ENCODE measurements at regions not wholly inside any gene's neighbourhood (a gene's known extent, or its start where the extent isn't known, plus 50 kb on each side); places are given as distances from the start of the nearest gene placed in this dataset.

GRCh38 chr7:93651603-93652159 is 77.2 kb upstream of the CALCR start:
- no peak for DNase-seq (ENCODE audit: low read depth in 2 of 2)

DNA sequence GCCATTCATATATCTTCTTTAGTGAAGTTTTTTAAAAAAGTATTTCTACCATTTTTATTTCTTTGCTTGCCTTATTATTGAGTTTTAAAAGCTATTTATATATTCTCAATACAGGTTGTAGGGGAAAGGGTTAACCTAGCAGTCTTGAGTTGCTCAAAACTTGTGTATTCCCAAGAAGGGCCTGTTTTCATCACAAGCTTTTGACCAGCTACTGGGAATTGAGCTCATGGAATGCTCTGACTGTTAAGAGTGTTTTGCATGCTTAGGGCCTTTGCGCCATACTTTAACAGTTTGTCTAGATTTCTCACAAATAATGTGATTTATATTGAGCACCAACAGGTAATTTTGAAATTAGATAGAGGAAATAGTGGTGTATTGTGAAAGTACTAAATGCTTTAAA is 72.0 kb upstream of the CALCR start:
- DNase-seq (ENCODE audit: low read depth in 2 of 2): no peak

- DNase-seq (ENCODE audit: low read depth in 2 of 2): no peak
Observed at GRCh38 chr7:93636276-93636675, 61.8 kb upstream of the CALCR start.

- no peak for DNase-seq (ENCODE audit: low read depth in 2 of 2)
Observed at GRCh38 chr7:93632371-93632770, 57.8 kb upstream of the CALCR start.

DNA sequence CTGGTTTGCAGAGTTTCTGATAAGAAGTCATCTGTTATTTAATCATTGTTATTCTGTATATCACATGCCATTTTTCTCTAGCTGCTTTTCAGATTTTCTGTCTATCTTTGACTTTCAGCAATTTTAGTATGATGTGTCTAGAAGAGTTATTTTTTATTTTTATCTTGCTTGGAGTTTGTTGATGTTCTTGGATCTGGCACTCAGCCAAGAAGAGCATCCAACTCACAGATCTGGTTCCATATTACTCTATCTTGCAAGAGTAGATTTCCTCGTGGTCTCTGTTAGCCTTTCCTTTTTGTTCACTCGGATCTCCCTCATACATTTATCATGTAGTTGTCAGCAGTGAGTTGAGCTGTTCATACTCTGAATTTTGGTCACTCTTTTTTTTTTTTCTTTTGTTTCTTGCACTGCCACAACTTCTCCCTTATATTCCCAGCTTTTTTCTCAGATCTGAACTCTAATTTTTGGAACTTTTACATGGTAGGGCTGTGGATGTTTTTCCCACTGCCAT is 54.8 kb upstream of the CALCR start:
- DNase-seq (ENCODE audit: low read depth in 2 of 2): no peak

GRCh38 chr7:93626869-93627268 is 52.3 kb upstream of the CALCR start:
- DNase-seq (ENCODE audit: low read depth in 2 of 2): no peak

All from activated CD4-positive, alpha-beta T cell treated with anti-CD3 and anti-CD28 coated beads for 24 hours (primary cell).